NT2/D1 (cell line): ENCODE measurements at regions not wholly inside any gene's neighbourhood (a gene's known extent, or its start where the extent isn't known, plus 50 kb on each side); places are given as distances from the start of the nearest gene placed in this dataset.

ENCODE experiments used
- SUZ12 ChIP-seq: IDR thresholded peaks from 2 replicates; pipeline ENCODE4 v1.6.1; 2011; ENCODE audit not compliant: insufficient read length, insufficient read depth; ENCODE audit errors: extremely low read depth
- ZNF274 ChIP-seq: IDR thresholded peaks from 2 replicates; pipeline ENCODE4 v1.6.1; 2011; ENCODE audit warnings: mild to moderate bottlenecking, low read depth, low read length

GRCh38 chr3:72434296-72434695 lies 413.9 kb downstream of the SHQ1 start:
- no peak for TF ChIP-seq SUZ12
- no peak for TF ChIP-seq ZNF274
